Fibroblast of pulmonary artery (primary cell): ENCODE measurements at regions not wholly inside any gene's neighbourhood (a gene's known extent, or its start where the extent isn't known, plus 50 kb on each side); places are given as distances from the start of the nearest gene placed in this dataset.
"Not testable (repeated sequence)": the region's sequence is repeated elsewhere in the genome, so short reads cannot be mapped to it uniquely, and the experiment has no call there.

Experiments used
- DNase-seq: peaks from one replicate; pipeline ENCODE4 v3.0.0-alpha.2; 2010; ENCODE audit warnings: low read depth
- H3K4me3 ChIP-seq: replicated peaks from 2 replicates; pipeline ENCODE4 v1.5.1; 2011; ENCODE audit warnings: low read depth, mild to moderate bottlenecking, control low read depth, low read length, moderate library complexity
- TF ChIP-seq, protein P1 (sequence below): IDR thresholded peaks from 2 replicates; pipeline ENCODE4 v1.5.1; 2011; ENCODE audit warnings: mild to moderate bottlenecking, control low read depth, low read length, inconsistent platforms; ENCODE audit errors: missing control alignments

DNA sequence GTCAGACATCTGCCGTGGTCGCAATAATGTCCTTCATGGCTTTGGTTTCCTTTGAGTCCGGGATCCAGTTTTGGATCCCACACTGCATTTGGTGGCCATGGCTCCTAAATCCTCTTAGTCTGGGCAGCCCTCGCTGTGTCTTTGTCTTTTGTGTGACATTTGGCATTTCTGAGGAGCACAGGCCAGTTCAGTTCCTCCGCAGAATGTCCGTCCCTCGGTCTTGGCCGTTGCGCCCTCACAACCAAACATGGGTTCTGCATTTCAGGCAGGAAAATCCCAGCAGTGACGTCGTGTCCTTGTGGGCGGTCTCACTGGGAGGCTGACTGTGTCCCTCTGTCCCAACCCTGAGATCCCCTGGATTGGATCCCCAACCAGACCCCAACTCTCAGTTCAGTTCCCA is 172.9 kb upstream of the PPP1R26 start:
- TF ChIP-seq, protein P1, sequence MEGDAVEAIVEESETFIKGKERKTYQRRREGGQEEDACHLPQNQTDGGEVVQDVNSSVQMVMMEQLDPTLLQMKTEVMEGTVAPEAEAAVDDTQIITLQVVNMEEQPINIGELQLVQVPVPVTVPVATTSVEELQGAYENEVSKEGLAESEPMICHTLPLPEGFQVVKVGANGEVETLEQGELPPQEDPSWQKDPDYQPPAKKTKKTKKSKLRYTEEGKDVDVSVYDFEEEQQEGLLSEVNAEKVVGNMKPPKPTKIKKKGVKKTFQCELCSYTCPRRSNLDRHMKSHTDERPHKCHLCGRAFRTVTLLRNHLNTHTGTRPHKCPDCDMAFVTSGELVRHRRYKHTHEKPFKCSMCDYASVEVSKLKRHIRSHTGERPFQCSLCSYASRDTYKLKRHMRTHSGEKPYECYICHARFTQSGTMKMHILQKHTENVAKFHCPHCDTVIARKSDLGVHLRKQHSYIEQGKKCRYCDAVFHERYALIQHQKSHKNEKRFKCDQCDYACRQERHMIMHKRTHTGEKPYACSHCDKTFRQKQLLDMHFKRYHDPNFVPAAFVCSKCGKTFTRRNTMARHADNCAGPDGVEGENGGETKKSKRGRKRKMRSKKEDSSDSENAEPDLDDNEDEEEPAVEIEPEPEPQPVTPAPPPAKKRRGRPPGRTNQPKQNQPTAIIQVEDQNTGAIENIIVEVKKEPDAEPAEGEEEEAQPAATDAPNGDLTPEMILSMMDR: no peak
- no peak overlapping the region for H3K4me3 ChIP-seq
- no peak for DNase-seq

DNA sequence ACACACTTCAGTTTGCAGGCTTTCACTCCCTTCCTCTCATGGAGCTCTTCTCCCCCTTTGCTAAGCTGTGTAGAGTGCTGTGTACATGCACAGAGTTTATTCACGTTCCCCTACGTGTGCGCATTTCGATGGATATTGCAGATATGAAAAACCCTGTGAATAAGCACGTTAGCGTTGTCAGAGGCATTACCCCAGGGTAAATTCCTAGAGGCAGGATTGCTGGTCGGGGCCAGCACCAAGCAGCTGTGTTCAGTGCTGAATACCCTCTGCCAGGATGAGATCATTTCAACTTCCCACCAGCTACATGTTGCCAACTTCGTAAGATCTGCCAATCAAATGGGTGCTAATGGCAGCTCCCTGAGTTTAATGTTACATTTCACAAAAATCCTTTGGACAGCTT is 172.3 kb upstream of the PPP1R26 start:
- TF ChIP-seq, protein P1: no peak
- H3K4me3 ChIP-seq: no peak overlapping the region
- no peak for DNase-seq

DNA sequence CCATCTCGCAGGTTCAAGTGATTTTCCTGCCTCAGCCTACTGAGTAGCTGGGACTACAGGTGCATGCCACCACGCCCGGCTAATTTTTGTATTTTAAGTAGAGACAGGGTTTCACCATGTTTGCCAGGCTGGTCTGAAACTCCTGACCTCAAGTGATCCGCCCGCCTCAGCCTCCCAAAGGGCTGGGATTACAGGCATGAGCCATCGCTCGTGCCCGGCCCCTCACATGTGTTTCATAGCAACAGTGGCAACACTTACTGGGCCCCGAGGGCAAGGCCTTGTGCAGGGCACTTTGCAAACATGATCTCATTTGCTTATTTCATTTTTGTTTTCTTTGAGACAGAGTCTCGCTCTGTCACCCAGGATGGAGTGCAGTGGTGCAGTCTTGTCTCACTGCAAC is 171.7 kb upstream of the PPP1R26 start:
- not testable (repeated sequence) for H3K4me3 ChIP-seq, DNase-seq

DNA sequence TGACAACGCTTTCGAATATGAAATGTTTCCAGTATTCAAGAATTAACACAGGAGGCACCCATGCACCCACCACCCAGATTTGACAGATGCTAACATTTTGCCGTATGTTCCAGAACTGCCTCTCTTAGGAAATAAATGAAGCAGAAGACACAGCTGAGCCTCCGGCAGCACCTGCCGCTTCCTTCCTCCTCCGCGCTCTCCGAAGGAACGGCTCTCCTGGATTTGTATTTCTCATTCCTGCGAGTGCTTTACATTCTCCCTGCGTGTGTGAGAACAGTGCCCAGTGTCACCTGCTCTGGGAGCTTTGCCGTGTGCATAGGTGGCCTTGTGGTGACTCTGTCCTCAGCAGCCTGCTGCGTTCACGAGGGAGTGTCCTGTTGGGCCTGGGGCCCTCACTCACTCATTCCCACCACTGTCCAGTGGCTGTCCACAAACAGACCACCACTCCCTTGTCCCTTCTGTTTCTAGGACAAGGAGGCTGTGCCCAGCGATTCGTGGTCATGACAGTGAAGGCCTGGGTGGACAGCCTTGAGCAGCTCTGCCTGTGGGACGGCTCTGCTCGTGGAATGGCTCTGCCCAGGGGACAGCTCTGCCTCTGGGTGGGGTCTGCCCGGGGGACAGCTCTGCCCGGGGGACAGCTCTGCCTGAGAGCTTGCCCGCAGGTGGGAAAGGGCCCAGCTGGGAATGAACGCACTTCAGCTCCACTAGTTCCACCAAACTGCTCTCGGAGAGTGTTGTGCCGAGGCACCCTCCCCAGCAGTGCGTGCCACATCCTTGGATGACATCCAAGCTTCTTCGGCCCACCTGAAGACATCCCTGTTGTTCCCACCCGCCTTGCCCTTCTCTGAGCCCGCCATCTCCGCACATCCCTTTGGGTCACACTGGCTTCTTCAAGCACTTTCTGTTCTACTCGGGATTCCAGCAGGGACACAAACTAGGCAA is 170.5 kb upstream of the PPP1R26 start:
- DNase-seq: no peak
- H3K4me3 ChIP-seq: no peak overlapping the region
- TF ChIP-seq, protein P1: no peak

DNA sequence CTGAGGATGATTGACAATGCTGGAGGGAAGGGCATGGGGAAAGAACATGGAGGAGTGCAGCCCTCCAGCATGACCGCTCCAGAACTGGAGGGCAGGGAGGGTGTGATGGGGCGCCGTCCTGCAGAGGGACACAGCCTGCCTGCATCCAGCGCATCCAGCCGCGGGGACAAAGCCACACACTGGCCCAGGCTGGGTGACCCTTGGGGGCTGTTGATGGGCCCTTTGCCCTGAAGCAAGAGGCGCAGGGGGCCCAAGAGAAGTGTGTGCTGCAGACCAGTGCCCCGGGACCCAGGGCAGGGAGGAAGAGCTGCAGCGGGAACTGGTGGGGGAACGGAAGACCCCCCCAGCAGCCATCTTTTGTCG is 169.8 kb upstream of the PPP1R26 start:
- no peak for DNase-seq
- H3K4me3 ChIP-seq: no peak overlapping the region
- TF ChIP-seq, protein P1: no peak

DNA sequence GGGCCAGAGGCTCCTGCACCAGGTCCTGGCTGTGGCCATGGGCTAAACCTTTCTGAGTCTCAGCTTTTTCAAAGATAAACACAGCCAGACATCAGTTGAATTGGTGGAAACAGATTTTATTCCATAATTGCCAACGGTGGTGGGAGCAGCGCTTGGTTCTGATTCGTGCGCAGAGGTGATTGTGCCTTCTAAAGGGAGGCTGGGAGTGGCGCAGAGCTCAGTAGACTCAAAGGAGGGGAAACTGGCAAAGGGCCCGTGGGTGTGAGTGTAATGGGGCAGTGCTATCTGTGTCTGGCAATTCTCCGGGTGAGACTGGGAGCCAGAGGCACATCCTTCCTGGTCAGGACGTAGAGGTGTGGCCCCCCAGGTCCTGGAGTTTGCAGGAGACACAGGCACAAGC is 169.4 kb upstream of the PPP1R26 start:
- TF ChIP-seq, protein P1: no peak
- DNase-seq: no peak
- H3K4me3 ChIP-seq: no peak overlapping the region

DNA sequence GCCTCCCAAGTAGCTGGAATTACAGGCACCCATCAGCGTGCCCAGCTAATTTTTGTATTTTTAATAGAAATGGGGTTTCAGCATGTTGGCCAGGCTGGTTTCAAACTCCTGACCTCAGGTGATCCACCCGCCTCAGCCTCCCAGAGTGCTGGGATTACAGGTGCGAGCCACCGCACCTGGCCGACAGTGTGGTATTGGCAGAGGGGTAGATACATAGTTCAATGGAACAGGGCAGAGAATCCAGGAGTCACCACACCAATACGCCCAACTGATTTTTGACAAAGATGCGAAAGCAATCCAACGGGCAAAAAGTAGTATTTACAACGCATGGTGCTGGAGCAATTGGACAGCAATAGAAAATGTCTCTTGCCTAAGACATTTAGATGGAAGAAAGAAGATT is 164.0 kb upstream of the PPP1R26 start:
- DNase-seq: no peak
- TF ChIP-seq, protein P1: no peak
- no peak overlapping the region for H3K4me3 ChIP-seq
